ENCODE measurements at regions not wholly inside any gene's neighbourhood (a gene's known extent, or its start where the extent isn't known, plus 50 kb on each side); places are given as distances from the start of the nearest gene placed in this dataset.

- H3K27ac ChIP-seq (ENCODE audit: insufficient read depth in 1 of 2, low read depth in 1 of 2, low read length in 2 of 2, poor library complexity in 1 of 2, severe bottlenecking in 2 of 2) = no peak overlapping the region
- DNase-seq = no peak
- H3K9me3 ChIP-seq (ENCODE audit: control extremely low read depth in 1 of 5, control insufficient read depth in 4 of 5, insufficient read depth in 2 of 5, low read depth in 1 of 5, low read length in 4 of 5) = no peaks in the 10 kb centered on the region
- H3K27me3 ChIP-seq (replicated peaks in 2 of 5; ENCODE audit: control insufficient read depth in 4 of 5, insufficient read depth in 5 of 5, low read length in 4 of 5) = no peaks in the 10 kb centered on the region
- H3K4me3 ChIP-seq (ENCODE audit: control insufficient read depth in 1 of 7, extremely low read depth in 1 of 7, insufficient read depth in 4 of 7, low read depth in 2 of 7, low read length in 6 of 7) = no peak overlapping the region
- no peaks in the 10 kb centered on the region for H3K4me1 ChIP-seq (ENCODE audit: control extremely low read depth in 1 of 4, control insufficient read depth in 4 of 4, insufficient read depth in 4 of 4, low read length in 3 of 4)
- WGBS (ENCODE audit: insufficient coverage) = no CpG with 5 or more reads among the region's 2 CpGs
- ChIA-PET CTCF (no interaction called here), POLR2A (no interaction called here)
- no peaks in the 10 kb centered on the region for H3K36me3 ChIP-seq (ENCODE audit: control insufficient read depth in 4 of 4, insufficient read depth in 4 of 4, low read length in 3 of 4)
Measured at GRCh38 chr13:21757763-21758162, 86.9 kb downstream of the FGF9 start.

- H3K27ac ChIP-seq (ENCODE audit: insufficient read depth in 1 of 2, low read depth in 1 of 2, low read length in 2 of 2, poor library complexity in 1 of 2, severe bottlenecking in 2 of 2) = no peak overlapping the region
- WGBS (ENCODE audit: insufficient coverage) = 90% methylated on average over 2 of the region's 5 CpGs
- H3K9me3 ChIP-seq (ENCODE audit: control extremely low read depth in 1 of 5, control insufficient read depth in 4 of 5, insufficient read depth in 2 of 5, low read depth in 1 of 5, low read length in 4 of 5) = no peaks in the 10 kb centered on the region
- H3K4me1 ChIP-seq (ENCODE audit: control extremely low read depth in 1 of 4, control insufficient read depth in 4 of 4, insufficient read depth in 4 of 4, low read length in 3 of 4) = no peaks in the 10 kb centered on the region
- H3K27me3 ChIP-seq (replicated peaks in 2 of 5; ENCODE audit: control insufficient read depth in 4 of 5, insufficient read depth in 5 of 5, low read length in 4 of 5) = no peaks in the 10 kb centered on the region
- CTCF ChIA-PET = no interaction called here
- DNase-seq = no peak
- POLR2A ChIA-PET = no interaction called here
- H3K36me3 ChIP-seq (ENCODE audit: control insufficient read depth in 4 of 4, insufficient read depth in 4 of 4, low read length in 3 of 4) = no peaks in the 10 kb centered on the region
- no peak overlapping the region for H3K4me3 ChIP-seq (ENCODE audit: control insufficient read depth in 1 of 7, extremely low read depth in 1 of 7, insufficient read depth in 4 of 7, low read depth in 2 of 7, low read length in 6 of 7)
Measured at GRCh38 chr13:21758441-21758840, 87.6 kb downstream of the FGF9 start.

- Histone ChIP-seq H3K9me3 (ENCODE audit: control extremely low read depth in 1 of 5, control insufficient read depth in 4 of 5, insufficient read depth in 2 of 5, low read depth in 1 of 5, low read length in 4 of 5) (no peaks in the 10 kb centered on the region), H3K36me3 (ENCODE audit: control insufficient read depth in 4 of 4, insufficient read depth in 4 of 4, low read length in 3 of 4) (no peaks in the 10 kb centered on the region), H3K4me1 (ENCODE audit: control extremely low read depth in 1 of 4, control insufficient read depth in 4 of 4, insufficient read depth in 4 of 4, low read length in 3 of 4) (no peaks in the 10 kb centered on the region), H3K27ac (ENCODE audit: insufficient read depth in 1 of 2, low read depth in 1 of 2, low read length in 2 of 2, poor library complexity in 1 of 2, severe bottlenecking in 2 of 2) (no peak overlapping the region), H3K27me3 (replicated peaks in 2 of 5; ENCODE audit: control insufficient read depth in 4 of 5, insufficient read depth in 5 of 5, low read length in 4 of 5) (no peaks in the 10 kb centered on the region), H3K4me3 (ENCODE audit: control insufficient read depth in 1 of 7, extremely low read depth in 1 of 7, insufficient read depth in 4 of 7, low read depth in 2 of 7, low read length in 6 of 7) (no peak overlapping the region)
- DNase-seq = no peak
- WGBS (ENCODE audit: insufficient coverage) = 89% methylated on average over 4 of the region's 5 CpGs
- POLR2A ChIA-PET = no interaction called here
- CTCF ChIA-PET = no interaction called here
Measured at GRCh38 chr13:21759463-21759862, 88.6 kb downstream of the FGF9 start.

- Histone ChIP-seq H3K27me3 (replicated peaks in 2 of 5; ENCODE audit: control insufficient read depth in 4 of 5, insufficient read depth in 5 of 5, low read length in 4 of 5) (no peaks in the 10 kb centered on the region), H3K4me1 (ENCODE audit: control extremely low read depth in 1 of 4, control insufficient read depth in 4 of 4, insufficient read depth in 4 of 4, low read length in 3 of 4) (no peaks in the 10 kb centered on the region), H3K36me3 (ENCODE audit: control insufficient read depth in 4 of 4, insufficient read depth in 4 of 4, low read length in 3 of 4) (no peaks in the 10 kb centered on the region), H3K9me3 (ENCODE audit: control extremely low read depth in 1 of 5, control insufficient read depth in 4 of 5, insufficient read depth in 2 of 5, low read depth in 1 of 5, low read length in 4 of 5) (no peaks in the 10 kb centered on the region), H3K27ac (ENCODE audit: insufficient read depth in 1 of 2, low read depth in 1 of 2, low read length in 2 of 2, poor library complexity in 1 of 2, severe bottlenecking in 2 of 2) (no peak overlapping the region), H3K4me3 (ENCODE audit: control insufficient read depth in 1 of 7, extremely low read depth in 1 of 7, insufficient read depth in 4 of 7, low read depth in 2 of 7, low read length in 6 of 7) (no peak overlapping the region)
- POLR2A ChIA-PET = no interaction called here
- CTCF ChIA-PET = no interaction called here
- 93% methylated on average over 3 of the region's 6 CpGs for WGBS (ENCODE audit: insufficient coverage)
- DNase-seq = no peak
Measured at GRCh38 chr13:21759911-21760310, 89.0 kb downstream of the FGF9 start.

- H3K27ac ChIP-seq (ENCODE audit: insufficient read depth in 1 of 2, low read depth in 1 of 2, low read length in 2 of 2, poor library complexity in 1 of 2, severe bottlenecking in 2 of 2) = no peak overlapping the region
- ChIA-PET CTCF (no interaction called here), POLR2A (no interaction called here)
- no peaks in the 10 kb centered on the region for H3K9me3 ChIP-seq (ENCODE audit: control extremely low read depth in 1 of 5, control insufficient read depth in 4 of 5, insufficient read depth in 2 of 5, low read depth in 1 of 5, low read length in 4 of 5)
- no peaks in the 10 kb centered on the region for H3K27me3 ChIP-seq (replicated peaks in 2 of 5; ENCODE audit: control insufficient read depth in 4 of 5, insufficient read depth in 5 of 5, low read length in 4 of 5)
- no peak overlapping the region for H3K4me3 ChIP-seq (ENCODE audit: control insufficient read depth in 1 of 7, extremely low read depth in 1 of 7, insufficient read depth in 4 of 7, low read depth in 2 of 7, low read length in 6 of 7)
- H3K4me1 ChIP-seq (ENCODE audit: control extremely low read depth in 1 of 4, control insufficient read depth in 4 of 4, insufficient read depth in 4 of 4, low read length in 3 of 4) = no peaks in the 10 kb centered on the region
- 100% methylated on average over 5 of the region's 5 CpGs for WGBS (ENCODE audit: insufficient coverage)
- H3K36me3 ChIP-seq (ENCODE audit: control insufficient read depth in 4 of 4, insufficient read depth in 4 of 4, low read length in 3 of 4) = no peaks in the 10 kb centered on the region
- DNase-seq = no peak
Measured at GRCh38 chr13:21761770-21762169, 90.9 kb downstream of the FGF9 start.

- H3K4me3 ChIP-seq (ENCODE audit: control insufficient read depth in 1 of 7, extremely low read depth in 1 of 7, insufficient read depth in 4 of 7, low read depth in 2 of 7, low read length in 6 of 7) = no peak overlapping the region
- H3K4me1 ChIP-seq (ENCODE audit: control extremely low read depth in 1 of 4, control insufficient read depth in 4 of 4, insufficient read depth in 4 of 4, low read length in 3 of 4) = no peaks in the 10 kb centered on the region
- DNase-seq = no peak
- no peaks in the 10 kb centered on the region for H3K27me3 ChIP-seq (replicated peaks in 2 of 5; ENCODE audit: control insufficient read depth in 4 of 5, insufficient read depth in 5 of 5, low read length in 4 of 5)
- CTCF ChIA-PET = no interaction called here
- 100% methylated on average over 8 of the region's 8 CpGs for WGBS (ENCODE audit: insufficient coverage)
- H3K9me3 ChIP-seq (ENCODE audit: control extremely low read depth in 1 of 5, control insufficient read depth in 4 of 5, insufficient read depth in 2 of 5, low read depth in 1 of 5, low read length in 4 of 5) = no peaks in the 10 kb centered on the region
- H3K36me3 ChIP-seq (ENCODE audit: control insufficient read depth in 4 of 4, insufficient read depth in 4 of 4, low read length in 3 of 4) = no peaks in the 10 kb centered on the region
- POLR2A ChIA-PET = no interaction called here
- H3K27ac ChIP-seq (ENCODE audit: insufficient read depth in 1 of 2, low read depth in 1 of 2, low read length in 2 of 2, poor library complexity in 1 of 2, severe bottlenecking in 2 of 2) = no peak overlapping the region
Measured at GRCh38 chr13:21762512-21762911, 91.6 kb downstream of the FGF9 start.

GRCh38 chr13:21767032-21767431, 96.2 kb downstream of the FGF9 start:
- no peak overlapping the region for H3K4me3 ChIP-seq (ENCODE audit: control insufficient read depth in 1 of 7, extremely low read depth in 1 of 7, insufficient read depth in 4 of 7, low read depth in 2 of 7, low read length in 6 of 7)
- DNase-seq = no peak
- H3K36me3 ChIP-seq (ENCODE audit: control insufficient read depth in 4 of 4, insufficient read depth in 4 of 4, low read length in 3 of 4) = no peaks in the 10 kb centered on the region
- ChIA-PET POLR2A (no interaction called here), CTCF (no interaction called here)
- H3K9me3 ChIP-seq (ENCODE audit: control extremely low read depth in 1 of 5, control insufficient read depth in 4 of 5, insufficient read depth in 2 of 5, low read depth in 1 of 5, low read length in 4 of 5) = peaks cover 0 to 2% (median 0%) of the 10 kb centered on the region in 5 experiments
- no peaks in the 10 kb centered on the region for H3K27me3 ChIP-seq (replicated peaks in 2 of 5; ENCODE audit: control insufficient read depth in 4 of 5, insufficient read depth in 5 of 5, low read length in 4 of 5)
- 84% methylated on average over 7 of the region's 8 CpGs for WGBS (ENCODE audit: insufficient coverage)
- H3K4me1 ChIP-seq (ENCODE audit: control extremely low read depth in 1 of 4, control insufficient read depth in 4 of 4, insufficient read depth in 4 of 4, low read length in 3 of 4) = no peaks in the 10 kb centered on the region
- H3K27ac ChIP-seq (ENCODE audit: insufficient read depth in 1 of 2, low read depth in 1 of 2, low read length in 2 of 2, poor library complexity in 1 of 2, severe bottlenecking in 2 of 2) = no peak overlapping the region

- CTCF ChIA-PET = no interaction called here
- H3K9me3 ChIP-seq (ENCODE audit: control extremely low read depth in 1 of 5, control insufficient read depth in 4 of 5, insufficient read depth in 2 of 5, low read depth in 1 of 5, low read length in 4 of 5) = peaks cover 0 to 2% (median 0%) of the 10 kb centered on the region in 5 experiments
- no peak overlapping the region for H3K27ac ChIP-seq (ENCODE audit: insufficient read depth in 1 of 2, low read depth in 1 of 2, low read length in 2 of 2, poor library complexity in 1 of 2, severe bottlenecking in 2 of 2)
- H3K4me3 ChIP-seq (ENCODE audit: control insufficient read depth in 1 of 7, extremely low read depth in 1 of 7, insufficient read depth in 4 of 7, low read depth in 2 of 7, low read length in 6 of 7) = no peak overlapping the region
- POLR2A ChIA-PET = no interaction called here
- H3K4me1 ChIP-seq (ENCODE audit: control extremely low read depth in 1 of 4, control insufficient read depth in 4 of 4, insufficient read depth in 4 of 4, low read length in 3 of 4) = no peaks in the 10 kb centered on the region
- DNase-seq = no peak
- no CpG with 5 or more reads among the region's 1 CpG for whole genome bisulfite sequencing (ENCODE audit: insufficient coverage)
- H3K36me3 ChIP-seq (ENCODE audit: control insufficient read depth in 4 of 4, insufficient read depth in 4 of 4, low read length in 3 of 4) = no peaks in the 10 kb centered on the region
- no peaks in the 10 kb centered on the region for H3K27me3 ChIP-seq (replicated peaks in 2 of 5; ENCODE audit: control insufficient read depth in 4 of 5, insufficient read depth in 5 of 5, low read length in 4 of 5)
Measured at GRCh38 chr13:21771075-21771474, 100.2 kb downstream of the FGF9 start.

Data from common myeloid progenitor, CD34-positive (primary cell).